HG03064 (cell line): ENCODE measurements at regions not wholly inside any gene's neighbourhood (a gene's known extent, or its start where the extent isn't known, plus 50 kb on each side); places are given as distances from the start of the nearest gene placed in this dataset.

ENCODE experiments used
- ATAC-seq: cut with Tn5 transposase; IDR thresholded peaks from one replicate; pipeline ENCODE4 v1.9.1; 2021; ENCODE audit warnings: low read depth; ENCODE audit not compliant: unreplicated experiment

- ATAC-seq = no peak
Observed at GRCh38 chr3:72320095-72320954, 527.9 kb downstream of the SHQ1 start.

GRCh38 chr3:72319194-72320094, 528.8 kb downstream of the SHQ1 start:
- ATAC-seq = no peak

GRCh38 chr3:72318504-72319193, 529.6 kb downstream of the SHQ1 start:
- ATAC-seq = no peak

- no peak for ATAC-seq
Observed at GRCh38 chr3:72317491-72317890, 530.8 kb downstream of the SHQ1 start.

GRCh38 chr3:72316501-72317279, 531.6 kb downstream of the SHQ1 start:
- no peak for ATAC-seq

- no peak for ATAC-seq
Observed at GRCh38 chr3:72313308-72313707, 528.4 kb upstream of the PROK2 start.

- ATAC-seq = no peak
Observed at GRCh38 chr3:72312339-72312738, 527.4 kb upstream of the PROK2 start.

GRCh38 chr3:72311425-72311824, 526.5 kb upstream of the PROK2 start:
- ATAC-seq = no peak

- ATAC-seq = peak; percentile 98
Observed at GRCh38 chr3:72310419-72311380, 525.8 kb upstream of the PROK2 start.

GRCh38 chr3:72309661-72310418, 524.9 kb upstream of the PROK2 start:
- ATAC-seq = no peak

- no peak for ATAC-seq
Observed at GRCh38 chr3:72308641-72309040, 523.7 kb upstream of the PROK2 start.

GRCh38 chr3:72307438-72308115, 522.6 kb upstream of the PROK2 start:
- no peak for ATAC-seq

GRCh38 chr3:72306800-72307341, 521.9 kb upstream of the PROK2 start:
- no peak for ATAC-seq

GRCh38 chr3:72303926-72304325, 519.0 kb upstream of the PROK2 start:
- no peak for ATAC-seq

- no peak for ATAC-seq
Observed at GRCh38 chr3:72301779-72302178, 516.8 kb upstream of the PROK2 start.

GRCh38 chr3:72300621-72301020, 515.7 kb upstream of the PROK2 start:
- ATAC-seq = no peak

GRCh38 chr3:72299823-72300222, 514.9 kb upstream of the PROK2 start:
- ATAC-seq = no peak
